Endothelial cell (in vitro differentiated cells): ENCODE measurements at regions not wholly inside any gene's neighbourhood (a gene's known extent, or its start where the extent isn't known, plus 50 kb on each side); places are given as distances from the start of the nearest gene placed in this dataset.

Source experiments
- DNase-seq: peaks from one replicate; pipeline ENCODE4 v3.0.0; 2021; ENCODE audit warnings: low spot score
- H3K27ac Mint-ChIP-seq: one replicate; pipeline ENCODE4 v1.8.0; 2021; ENCODE audit warnings: mixed read lengths, inconsistent platforms; ENCODE audit not compliant: unreplicated experiment
- H3K27me3 Mint-ChIP-seq: one replicate; pipeline ENCODE4 v1.8.0; 2021; ENCODE audit warnings: mild to moderate bottlenecking, moderate library complexity, mixed read lengths, inconsistent platforms; ENCODE audit not compliant: unreplicated experiment
- H3K36me3 Mint-ChIP-seq: one replicate; pipeline ENCODE4 v1.8.0; 2021; ENCODE audit warnings: mild to moderate bottlenecking, low read depth, mixed read lengths, inconsistent platforms; ENCODE audit not compliant: unreplicated experiment
- H3K4me1 Mint-ChIP-seq: one replicate; pipeline ENCODE4 v1.8.0; 2021; ENCODE audit warnings: mild to moderate bottlenecking, mixed read lengths, inconsistent platforms; ENCODE audit not compliant: unreplicated experiment
- H3K4me3 Mint-ChIP-seq: one replicate; pipeline ENCODE4 v1.8.0; 2021; ENCODE audit warnings: mild to moderate bottlenecking, mixed read lengths, inconsistent platforms; ENCODE audit not compliant: unreplicated experiment
- H3K9me3 Mint-ChIP-seq: one replicate; pipeline ENCODE4 v1.8.0; 2021; ENCODE audit warnings: mixed read lengths, inconsistent platforms; ENCODE audit not compliant: unreplicated experiment
- CTCF ChIP-seq: fragments of 200-600 bp; sonication (generic); IDR thresholded peaks from one replicate; pipeline ENCODE4 v1.5.0; 2021; ENCODE audit warnings: antibody characterized with exemption; ENCODE audit not compliant: unreplicated experiment

GRCh38 chr21:38048167-38048566 is 131.9 kb upstream of the KCNJ6 start:
- Mint-ChIP-seq H3K9me3 (no peaks in the 10 kb centered on the region), H3K27me3 (no peaks in the 10 kb centered on the region), H3K4me3 (no peak overlapping the region), H3K27ac (no peak overlapping the region), H3K4me1 (no peaks in the 10 kb centered on the region), H3K36me3 (no peaks in the 10 kb centered on the region)
- DNase-seq = no peak
- TF ChIP-seq CTCF = no peak

- no peak for TF ChIP-seq CTCF
- H3K27ac Mint-ChIP-seq = no peak overlapping the region
- no peaks in the 10 kb centered on the region for H3K4me1 Mint-ChIP-seq
- H3K4me3 Mint-ChIP-seq = no peak overlapping the region
- no peaks in the 10 kb centered on the region for H3K36me3 Mint-ChIP-seq
- no peaks in the 10 kb centered on the region for H3K9me3 Mint-ChIP-seq
- no peaks in the 10 kb centered on the region for H3K27me3 Mint-ChIP-seq
- DNase-seq = no peak
Measured at GRCh38 chr21:38054334-38054733, 138.1 kb upstream of the KCNJ6 start.

GRCh38 chr21:38056481-38056880 is 140.2 kb upstream of the KCNJ6 start:
- Mint-ChIP-seq H3K36me3 (no peaks in the 10 kb centered on the region), H3K4me3 (no peak overlapping the region), H3K27ac (no peak overlapping the region), H3K27me3 (no peaks in the 10 kb centered on the region), H3K9me3 (no peaks in the 10 kb centered on the region), H3K4me1 (no peaks in the 10 kb centered on the region)
- no peak for TF ChIP-seq CTCF
- no peak for DNase-seq

- no peak for DNase-seq
- H3K9me3 Mint-ChIP-seq = no peaks in the 10 kb centered on the region
- H3K27me3 Mint-ChIP-seq = no peaks in the 10 kb centered on the region
- no peaks in the 10 kb centered on the region for H3K36me3 Mint-ChIP-seq
- H3K4me1 Mint-ChIP-seq = no peaks in the 10 kb centered on the region
- H3K27ac Mint-ChIP-seq = no peak overlapping the region
- no peak for TF ChIP-seq CTCF
- no peak overlapping the region for H3K4me3 Mint-ChIP-seq
Measured at GRCh38 chr21:38057626-38058025, 141.4 kb upstream of the KCNJ6 start.

- H3K27ac Mint-ChIP-seq = no peak overlapping the region
- TF ChIP-seq CTCF = no peak
- no peak for DNase-seq
- no peak overlapping the region for H3K4me3 Mint-ChIP-seq
- no peaks in the 10 kb centered on the region for H3K36me3 Mint-ChIP-seq
- no peaks in the 10 kb centered on the region for H3K4me1 Mint-ChIP-seq
- H3K27me3 Mint-ChIP-seq = no peaks in the 10 kb centered on the region
- no peaks in the 10 kb centered on the region for H3K9me3 Mint-ChIP-seq
Measured at GRCh38 chr21:38060533-38060932, 144.3 kb upstream of the KCNJ6 start.
